Stimulated activated CD8-positive, alpha-beta memory T cell treated with anti-CD3 and anti-CD28 coated beads, Interleukin-15, amount 100 ng/mL, for 4 hours (primary cell): ENCODE measurements at regions not wholly inside any gene's neighbourhood (a gene's known extent, or its start where the extent isn't known, plus 50 kb on each side); places are given as distances from the start of the nearest gene placed in this dataset.
"Not testable (repeated sequence)": the region's sequence is repeated elsewhere in the genome, so short reads cannot be mapped to it uniquely, and the experiment has no call there.

Source experiments
- DNase-seq, 2 donors: peaks; one replicate each; pipeline ENCODE4 v3.0.0-alpha.2; 2020; ENCODE audit warnings: low read depth in 2 of 2

GRCh38 chr5:116897291-116897690 lies 322.7 kb upstream of the SEMA6A start:
- DNase-seq: no peak

GRCh38 chr5:116896001-116896400 lies 321.4 kb upstream of the SEMA6A start:
- DNase-seq: no peak

GRCh38 chr5:116892993-116893392 lies 318.4 kb upstream of the SEMA6A start:
- DNase-seq: no peak

- DNase-seq: no peak
Observed at GRCh38 chr5:116887104-116887503, 312.5 kb upstream of the SEMA6A start.

GRCh38 chr5:116885825-116886224 lies 311.2 kb upstream of the SEMA6A start:
- DNase-seq: no peak

- no peak for DNase-seq
Observed at GRCh38 chr5:116883875-116884274, 309.3 kb upstream of the SEMA6A start.

GRCh38 chr5:116881921-116882531 lies 307.4 kb upstream of the SEMA6A start:
- no peak for DNase-seq

GRCh38 chr5:116880601-116881000 lies 306.0 kb upstream of the SEMA6A start:
- no peak for DNase-seq

GRCh38 chr5:116880150-116880549 lies 305.5 kb upstream of the SEMA6A start:
- no peak for DNase-seq

GRCh38 chr5:116876240-116876840 lies 301.7 kb upstream of the SEMA6A start:
- DNase-seq: no peak

- no peak for DNase-seq
Observed at GRCh38 chr5:116872986-116873385, 298.4 kb upstream of the SEMA6A start.

- DNase-seq: no peak
Observed at GRCh38 chr5:116872486-116872885, 297.9 kb upstream of the SEMA6A start.

- not testable (repeated sequence) for DNase-seq
Observed at GRCh38 chr5:116867825-116868224, 293.2 kb upstream of the SEMA6A start.

- no peak for DNase-seq
Observed at GRCh38 chr5:116865651-116866050, 291.0 kb upstream of the SEMA6A start.

GRCh38 chr5:116864838-116865190 lies 290.2 kb upstream of the SEMA6A start:
- DNase-seq: no peak

GRCh38 chr5:116864157-116864837 lies 289.7 kb upstream of the SEMA6A start:
- no peak for DNase-seq

GRCh38 chr5:116862632-116863455 lies 288.2 kb upstream of the SEMA6A start:
- no peak for DNase-seq

- no peak for DNase-seq
Observed at GRCh38 chr5:116861666-116862065, 287.0 kb upstream of the SEMA6A start.

GRCh38 chr5:116861097-116861496 lies 286.5 kb upstream of the SEMA6A start:
- no peak for DNase-seq

- no peak for DNase-seq
Observed at GRCh38 chr5:116859666-116860320, 285.2 kb upstream of the SEMA6A start.

GRCh38 chr5:116858705-116859333 lies 284.2 kb upstream of the SEMA6A start:
- no peak for DNase-seq
